Left colon (tissue), 2 donors: ENCODE measurements at regions not wholly inside any gene's neighbourhood (a gene's known extent, or its start where the extent isn't known, plus 50 kb on each side); places are given as distances from the start of the nearest gene placed in this dataset.
"Not testable (repeated sequence)": the region's sequence is repeated elsewhere in the genome, so short reads cannot be mapped to it uniquely, and the experiment has no call there.

ENCODE experiments used
- ATAC-seq: fragments of 200-7000 bp; cut with Tn5 transposase; one replicate; pipeline ENCODE4 v1.9.1; 2020; ENCODE audit warnings: mild to moderate bottlenecking, moderate library complexity
- DNase-seq, 2 donors: peaks; one replicate each; pipeline ENCODE4 v3.0.0-alpha.2; 2020
- intact Hi-C, 2 donors: fragments of 100-400 bp; cut with DNase I in 1 of 2; cut with micrococcal nuclease in 1 of 2; formaldehyde crosslinking; loops; one replicate each; pipeline versions ENCODE4 v1.11.2 to v1.14.0; 2022; cut with DNase I, micrococcal nuclease
- donor health status: DM: no; HTN: no; CAD: no.
- donor health status: DM: yes; HTN: yes; CAD: no.

GRCh38 chr6:81304466-81304865 lies 448.0 kb downstream of the TENT5A start:
- no peak for ATAC-seq
- intact Hi-C loops, result no loop called here
- no peak for DNase-seq

DNA sequence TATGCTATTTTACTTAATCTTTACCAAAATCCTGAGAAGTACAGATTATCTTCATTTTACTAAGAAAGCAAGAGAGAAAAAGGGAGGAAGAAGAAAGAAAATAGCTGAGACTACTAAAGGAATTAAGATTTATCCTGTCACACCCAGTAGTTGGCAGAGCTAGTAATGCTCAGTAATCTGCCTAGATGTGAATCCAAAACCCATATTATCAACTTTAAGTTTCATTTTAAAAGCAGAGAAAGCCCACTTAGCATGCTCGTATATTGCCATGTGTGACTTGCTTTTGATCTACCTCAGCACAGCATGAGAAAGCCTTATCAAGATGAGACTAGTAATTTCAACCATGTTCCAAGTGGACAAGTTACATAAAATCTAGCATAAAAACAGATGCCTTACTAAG lies 451.5 kb downstream of the TENT5A start:
- DNase-seq (no peak), ATAC-seq (no peak)
- intact Hi-C loops, result no loop called here

DNA sequence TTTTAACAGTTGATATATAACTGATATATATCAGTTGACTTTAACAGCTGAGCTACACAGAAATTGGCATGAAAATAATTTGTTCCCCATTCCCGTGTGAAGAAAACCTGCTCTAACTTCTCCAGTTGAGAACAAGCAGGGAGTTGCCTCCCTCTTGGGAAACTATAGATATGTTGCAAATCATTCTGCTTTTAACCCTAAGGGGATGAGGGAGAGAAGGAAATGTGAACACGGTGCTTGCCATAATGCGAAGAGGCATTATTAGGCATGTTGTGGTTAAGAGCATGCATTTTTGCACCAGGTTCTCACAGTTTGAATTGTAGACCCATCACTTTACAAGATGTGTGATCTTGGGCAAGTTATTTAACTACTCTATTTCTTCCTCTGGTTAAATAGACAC lies 453.7 kb downstream of the TENT5A start:
- ATAC-seq (no peak), DNase-seq (no peak)
- intact Hi-C loops, result no loop called here

- DNase-seq, result no peak
- ATAC-seq, result no peak
- intact Hi-C loops, result no loop called here
These were observed 457.2 kb downstream of the TENT5A start for GRCh38 chr6:81295310-81295709.

DNA sequence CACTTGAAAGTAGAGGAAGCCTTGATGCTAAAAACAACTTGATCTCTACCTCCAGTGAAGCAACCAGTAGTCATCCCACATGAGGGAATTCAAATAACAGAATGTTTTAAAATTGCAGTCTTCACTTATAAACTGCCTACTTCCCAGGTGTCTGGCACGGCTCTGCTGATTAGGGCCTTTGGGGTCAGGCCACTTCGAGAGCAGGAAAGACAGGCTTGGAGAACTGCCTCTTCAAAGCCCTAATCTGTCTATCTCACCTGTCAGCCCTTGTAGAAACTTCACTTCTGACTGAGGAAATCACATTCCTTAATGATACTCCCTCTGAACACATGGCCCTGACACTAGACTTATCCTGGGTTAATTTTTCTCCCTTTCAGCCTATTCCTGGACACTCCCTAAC lies 458.6 kb downstream of the TENT5A start:
- DNase-seq, result no peak
- intact Hi-C loops, result no loop called here
- no peak for ATAC-seq

DNA sequence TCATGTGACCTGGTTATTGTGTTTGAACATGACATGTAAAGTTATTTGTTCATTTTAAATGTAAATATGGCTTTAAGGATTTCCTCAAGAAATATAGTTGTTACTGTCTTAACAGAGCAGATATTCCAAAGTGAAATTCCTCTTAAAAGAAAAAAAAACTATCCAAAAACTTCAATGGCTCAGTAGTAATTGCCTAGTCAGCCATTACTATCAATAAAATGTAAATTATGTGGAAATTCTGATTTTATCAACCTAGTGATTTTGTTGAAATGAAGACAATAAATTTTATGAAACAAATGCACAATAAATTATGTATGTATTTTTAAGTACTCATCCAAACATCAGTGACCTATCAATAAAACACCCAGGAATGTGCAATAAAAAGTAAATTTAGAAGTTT lies 463.3 kb downstream of the TENT5A start:
- DNase-seq (no peak), ATAC-seq (no peak)
- intact Hi-C loops, result no loop called here

DNA sequence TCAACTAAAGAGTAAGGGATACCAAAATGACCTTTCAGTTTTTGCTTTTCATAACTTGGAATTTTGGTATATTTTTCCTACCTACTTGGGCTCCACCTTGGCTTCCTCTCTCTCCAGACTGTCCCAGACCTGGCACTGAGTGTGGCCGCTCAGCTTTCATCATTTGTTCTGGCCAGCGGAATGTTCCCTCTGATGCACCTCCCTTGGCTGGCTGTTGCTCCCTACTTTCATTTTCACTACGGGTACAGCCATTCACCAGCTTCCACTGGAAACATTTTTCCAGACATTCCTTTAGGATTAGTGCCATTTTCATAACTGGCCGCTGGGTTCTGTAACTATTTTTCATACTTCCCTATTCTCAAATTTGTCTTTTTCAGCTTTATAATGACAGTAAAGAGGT lies 487.4 kb downstream of the TENT5A start:
- intact Hi-C loops, result no loop called here
- DNase-seq (no peak), ATAC-seq (no peak)

GRCh38 chr6:81263531-81264168 lies 488.8 kb downstream of the TENT5A start:
- no peak for DNase-seq
- no peak for ATAC-seq
- intact Hi-C loops, result no loop called here

DNA sequence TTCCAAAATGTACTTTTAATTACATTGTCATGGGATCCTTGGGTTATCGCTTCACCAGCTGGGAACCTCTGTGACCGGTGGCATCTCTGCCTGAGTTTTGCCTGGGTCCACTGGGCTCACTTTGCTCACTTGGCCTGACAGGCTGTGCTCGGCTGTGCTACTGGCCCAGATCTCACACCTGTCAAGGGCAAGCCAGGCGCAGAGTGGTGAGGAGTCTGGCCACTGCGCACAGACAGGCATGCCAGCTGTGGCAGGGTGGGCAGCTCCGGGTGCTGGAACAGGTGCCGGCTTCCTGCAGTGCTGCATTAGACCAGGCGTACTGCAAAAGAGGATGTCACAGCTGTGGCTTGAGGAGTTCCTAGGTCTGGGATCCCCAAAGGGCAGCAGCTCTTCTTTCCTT lies 489.8 kb downstream of the TENT5A start:
- ATAC-seq (no peak), DNase-seq (no peak)
- intact Hi-C loops, result no loop called here

- intact Hi-C loops, DNase-seq, ATAC-seq: not testable (repeated sequence)
These were observed 496.3 kb downstream of the TENT5A start for GRCh38 chr6:81256223-81256622.

- intact Hi-C loops, result no loop called here
- no peak for DNase-seq
- ATAC-seq, result no peak
These were observed 498.7 kb downstream of the TENT5A start for GRCh38 chr6:81253821-81254220.

- intact Hi-C loops, result no loop called here
- DNase-seq (no peak), ATAC-seq (no peak)
These were observed 500.2 kb downstream of the TENT5A start for GRCh38 chr6:81252231-81252630.

DNA sequence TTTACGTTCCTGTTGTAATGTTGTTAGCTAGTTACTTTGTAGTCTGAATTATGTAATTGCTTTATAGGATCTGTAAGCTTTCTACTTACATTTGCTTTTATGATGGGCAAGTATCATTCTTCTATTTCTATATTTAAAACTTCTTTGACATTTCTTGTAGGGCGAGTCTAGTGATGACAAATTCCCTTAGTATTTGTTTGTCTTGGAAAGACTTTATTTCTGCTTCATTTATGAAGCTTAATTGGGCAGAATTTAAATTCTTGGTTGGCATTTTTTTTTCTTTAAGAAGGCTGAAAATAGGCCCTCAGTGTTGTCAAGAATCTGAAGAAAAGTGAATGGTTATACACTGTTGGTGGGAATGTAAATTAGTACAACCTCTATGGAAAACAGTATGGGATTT lies 506.3 kb downstream of the TENT5A start:
- ATAC-seq (no peak), DNase-seq (no peak)
- intact Hi-C loops, result no loop called here

DNA sequence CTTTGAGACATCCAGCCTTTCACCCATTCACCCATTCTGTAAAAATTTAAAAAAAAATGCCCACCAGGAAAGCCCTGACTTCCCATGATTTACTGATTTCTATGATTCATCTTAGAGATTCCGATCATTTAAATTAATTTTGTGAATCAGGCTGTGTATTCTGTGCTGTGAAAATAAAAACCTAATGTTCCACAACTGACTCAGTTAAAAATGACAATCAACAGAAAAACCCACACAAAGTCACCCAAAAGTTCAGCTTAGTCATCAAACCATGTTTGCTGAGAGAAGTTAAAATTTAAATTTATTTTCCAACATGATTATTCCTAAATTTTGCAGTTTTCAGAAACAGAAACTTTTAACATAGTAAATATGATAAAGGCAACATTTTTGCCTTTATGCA lies 509.9 kb downstream of the TENT5A start:
- intact Hi-C loops, result no loop called here
- DNase-seq (no peak), ATAC-seq (no peak)

- intact Hi-C loops, result no loop called here
- ATAC-seq (peak; percentile 65), DNase-seq (no peak)
These were observed 511.1 kb downstream of the TENT5A start for GRCh38 chr6:81241126-81242041.

- intact Hi-C loops, result no loop called here
- ATAC-seq, result no peak
- DNase-seq, result no peak
These were observed 514.1 kb downstream of the TENT5A start for GRCh38 chr6:81238390-81238789.

GRCh38 chr6:81237226-81237625 lies 515.3 kb downstream of the TENT5A start:
- intact Hi-C loops, result no loop called here
- ATAC-seq, result no peak
- no peak for DNase-seq

DNA sequence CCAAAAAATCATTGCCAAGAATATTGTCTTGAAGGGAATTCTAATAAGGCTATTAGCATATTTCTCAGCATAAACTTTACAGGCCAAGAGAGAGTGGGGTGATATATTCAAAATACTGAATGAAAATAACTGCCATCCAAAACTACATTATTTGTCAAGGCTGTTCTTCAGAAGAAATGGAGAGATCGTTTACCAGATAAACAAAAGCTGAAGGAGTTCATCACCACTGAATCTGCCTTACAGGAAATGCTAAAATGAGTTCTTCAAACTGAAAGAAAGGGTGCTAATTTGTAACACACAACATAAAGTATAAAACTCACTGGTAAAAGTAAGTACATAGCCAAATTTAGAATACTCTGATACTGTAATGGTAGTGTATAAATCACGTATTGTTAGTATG lies 517.0 kb downstream of the TENT5A start:
- DNase-seq, result no peak
- no peak for ATAC-seq
- intact Hi-C loops, result no loop called here

DNA sequence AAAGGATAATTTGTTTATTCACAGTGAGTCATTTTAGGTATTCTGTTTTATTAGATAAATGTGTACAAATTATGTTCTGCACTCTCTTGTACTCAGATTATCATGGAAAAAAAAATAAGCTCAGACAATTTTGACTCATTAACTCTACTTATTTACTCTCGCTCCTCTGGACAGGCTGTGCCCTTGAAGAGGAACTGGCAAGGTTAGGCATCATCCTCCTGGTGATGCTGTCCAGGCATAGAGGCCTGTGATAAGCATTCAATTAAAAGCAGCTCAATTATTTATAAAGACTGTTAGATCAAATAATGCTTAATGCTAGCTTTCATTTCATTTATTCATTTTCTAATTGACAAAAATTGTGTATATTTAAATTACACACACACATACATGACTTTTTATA lies 518.5 kb downstream of the TENT5A start:
- DNase-seq (no peak), ATAC-seq (no peak)
- intact Hi-C loops, result no loop called here

GRCh38 chr6:81228912-81229555 lies 523.4 kb downstream of the TENT5A start:
- intact Hi-C loops, result no loop called here
- no peak for ATAC-seq
- DNase-seq, result no peak
